ENCODE measurements at regions not wholly inside any gene's neighbourhood (a gene's known extent, or its start where the extent isn't known, plus 50 kb on each side); places are given as distances from the start of the nearest gene placed in this dataset.

DNA sequence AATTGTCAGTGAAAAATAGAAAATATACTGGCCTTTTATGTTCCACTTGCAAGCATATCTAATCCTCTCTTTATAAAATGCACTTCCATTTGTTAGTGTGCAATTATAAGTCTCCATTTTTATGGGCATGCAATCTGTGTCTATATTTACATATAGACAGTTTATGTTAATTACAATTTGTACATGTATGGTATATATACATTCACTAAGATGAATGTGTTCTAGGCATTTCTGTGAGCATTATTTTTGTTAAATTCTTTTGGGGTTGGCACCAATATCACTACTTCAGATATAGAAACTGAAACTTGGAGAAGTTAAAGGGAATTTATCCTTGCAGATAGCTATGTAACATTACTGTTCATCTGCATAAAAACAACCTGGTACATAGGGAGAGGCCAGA is 470.8 kb upstream of the LMO3 start:
- no peak for ATAC-seq
- TF ChIP-seq ARNTL (CRISPR knock-in tag; IDR thresholded peaks at IDR 0.05; ENCODE audit: borderline replicate concordance, low read depth) = no peak
- no peak for TF ChIP-seq RARB (CRISPR knock-in tag; IDR thresholded peaks at IDR 0.05)
- TF ChIP-seq ZNF565 (CRISPR knock-in tag; conservative IDR thresholded peaks at IDR 0.05; ENCODE audit: low read depth) = no peak
- no peak for TF ChIP-seq ZC3H10 (CRISPR knock-in tag; IDR thresholded peaks at IDR 0.05)

DNA sequence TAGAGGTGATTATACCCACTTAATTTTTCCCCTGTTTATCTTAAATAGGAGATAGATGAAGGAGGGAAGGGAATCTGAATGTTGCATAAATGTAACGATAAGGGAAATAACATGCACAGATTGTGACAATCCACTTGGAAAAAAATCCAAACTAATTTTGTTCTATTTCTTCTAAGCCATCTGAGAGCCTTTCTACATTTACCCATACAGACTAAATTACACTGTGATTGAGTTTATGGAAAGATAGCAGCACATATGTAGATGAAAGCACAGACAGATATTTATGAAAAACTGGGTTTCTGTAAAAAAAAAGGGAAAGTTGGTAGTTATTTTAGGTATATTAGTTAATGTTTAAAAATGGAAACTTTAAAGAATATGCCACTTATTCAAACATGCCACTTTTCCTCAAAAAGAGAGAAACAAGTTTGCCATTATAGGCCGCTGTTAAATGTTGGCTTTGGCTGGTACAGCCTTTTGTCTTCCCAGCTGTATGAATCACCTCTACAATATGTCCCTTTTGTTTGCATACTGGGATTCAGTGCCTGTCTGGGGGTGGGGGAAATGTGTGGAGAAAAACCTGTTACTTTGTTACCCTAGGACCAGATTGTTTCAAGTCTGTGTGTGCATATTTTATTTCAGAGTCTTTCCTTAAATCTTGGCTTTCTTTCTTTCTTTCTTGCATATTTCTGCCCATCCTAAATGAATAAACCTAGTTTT is 470.2 kb upstream of the LMO3 start:
- TF ChIP-seq TCF4 (CRISPR knock-in tag; IDR thresholded peaks at IDR 0.05; ENCODE audit: borderline replicate concordance) (no peak), PPARA (CRISPR knock-in tag; IDR thresholded peaks at IDR 0.05; ENCODE audit: borderline replicate concordance) (no peak), ISL1 (CRISPR knock-in tag; IDR thresholded peaks at IDR 0.05) (no peak), CSDC2 (CRISPR knock-in tag; IDR thresholded peaks at IDR 0.05) (no peak), ZNF8 (CRISPR knock-in tag; IDR thresholded peaks at IDR 0.05) (no peak)
- TF ChIP-seq, protein P1, sequence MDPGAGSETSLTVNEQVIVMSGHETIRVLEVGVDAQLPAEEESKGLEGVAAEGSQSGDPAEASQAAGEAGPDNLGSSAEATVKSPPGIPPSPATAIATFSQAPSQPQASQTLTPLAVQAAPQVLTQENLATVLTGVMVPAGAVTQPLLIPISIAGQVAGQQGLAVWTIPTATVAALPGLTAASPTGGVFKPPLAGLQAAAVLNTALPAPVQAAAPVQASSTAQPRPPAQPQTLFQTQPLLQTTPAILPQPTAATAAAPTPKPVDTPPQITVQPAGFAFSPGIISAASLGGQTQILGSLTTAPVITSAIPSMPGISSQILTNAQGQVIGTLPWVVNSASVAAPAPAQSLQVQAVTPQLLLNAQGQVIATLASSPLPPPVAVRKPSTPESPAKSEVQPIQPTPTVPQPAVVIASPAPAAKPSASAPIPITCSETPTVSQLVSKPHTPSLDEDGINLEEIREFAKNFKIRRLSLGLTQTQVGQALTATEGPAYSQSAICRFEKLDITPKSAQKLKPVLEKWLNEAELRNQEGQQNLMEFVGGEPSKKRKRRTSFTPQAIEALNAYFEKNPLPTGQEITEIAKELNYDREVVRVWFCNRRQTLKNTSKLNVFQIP (CRISPR knock-in tag; IDR thresholded peaks at IDR 0.05; ENCODE audit: borderline replicate concordance, low read depth) = no peak
- no peak for ATAC-seq

DNA sequence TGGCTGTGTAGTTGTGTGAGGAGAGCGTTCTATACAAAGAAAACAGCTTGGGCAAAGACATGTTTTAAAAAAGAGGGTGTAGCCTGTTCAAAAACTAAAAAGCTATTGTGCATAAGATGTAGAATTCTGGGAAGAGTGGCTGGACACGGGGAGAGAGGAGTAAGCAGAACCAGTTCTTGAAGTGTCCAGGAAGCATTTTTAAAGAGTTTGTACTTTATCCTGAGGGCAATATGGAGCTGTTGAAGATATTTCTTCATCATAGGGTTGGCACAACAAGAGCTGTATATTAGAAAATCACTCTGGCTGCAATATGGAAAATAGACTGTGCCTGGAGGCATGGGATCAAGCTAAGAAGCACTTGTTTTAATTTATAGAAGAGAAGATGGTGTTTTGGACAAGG is 458.9 kb upstream of the LMO3 start:
- TF ChIP-seq, protein P2, sequence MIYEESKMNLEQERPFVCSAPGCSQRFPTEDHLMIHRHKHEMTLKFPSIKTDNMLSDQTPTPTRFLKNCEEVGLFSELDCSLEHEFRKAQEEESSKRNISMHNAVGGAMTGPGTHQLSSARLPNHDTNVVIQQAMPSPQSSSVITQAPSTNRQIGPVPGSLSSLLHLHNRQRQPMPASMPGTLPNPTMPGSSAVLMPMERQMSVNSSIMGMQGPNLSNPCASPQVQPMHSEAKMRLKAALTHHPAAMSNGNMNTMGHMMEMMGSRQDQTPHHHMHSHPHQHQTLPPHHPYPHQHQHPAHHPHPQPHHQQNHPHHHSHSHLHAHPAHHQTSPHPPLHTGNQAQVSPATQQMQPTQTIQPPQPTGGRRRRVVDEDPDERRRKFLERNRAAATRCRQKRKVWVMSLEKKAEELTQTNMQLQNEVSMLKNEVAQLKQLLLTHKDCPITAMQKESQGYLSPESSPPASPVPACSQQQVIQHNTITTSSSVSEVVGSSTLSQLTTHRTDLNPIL (CRISPR knock-in tag; IDR thresholded peaks at IDR 0.05; ENCODE audit: low read depth) = no peak
- TF ChIP-seq ZFP30 (CRISPR knock-in tag; IDR thresholded peaks at IDR 0.05) = no peak
- no peak for TF ChIP-seq ISL1 (CRISPR knock-in tag; IDR thresholded peaks at IDR 0.05)
- TF ChIP-seq ZNF565 (CRISPR knock-in tag; conservative IDR thresholded peaks at IDR 0.05; ENCODE audit: low read depth) = no peak
- no peak for TF ChIP-seq CSDC2 (CRISPR knock-in tag; IDR thresholded peaks at IDR 0.05)
- TF ChIP-seq, protein P1 (CRISPR knock-in tag; IDR thresholded peaks at IDR 0.05; ENCODE audit: borderline replicate concordance, low read depth) = no peak
- TF ChIP-seq RARB (CRISPR knock-in tag; IDR thresholded peaks at IDR 0.05) = no peak
- TF ChIP-seq TOX (CRISPR knock-in tag; IDR thresholded peaks at IDR 0.05; ENCODE audit: borderline replicate concordance) = no peak
- no peak for TF ChIP-seq OSR1 (CRISPR knock-in tag; IDR thresholded peaks at IDR 0.05)
- no peak for TF ChIP-seq ZC3H10 (CRISPR knock-in tag; IDR thresholded peaks at IDR 0.05)
- no peak for TF ChIP-seq SNAI2 (CRISPR knock-in tag; IDR thresholded peaks at IDR 0.05)
- TF ChIP-seq, protein P3, sequence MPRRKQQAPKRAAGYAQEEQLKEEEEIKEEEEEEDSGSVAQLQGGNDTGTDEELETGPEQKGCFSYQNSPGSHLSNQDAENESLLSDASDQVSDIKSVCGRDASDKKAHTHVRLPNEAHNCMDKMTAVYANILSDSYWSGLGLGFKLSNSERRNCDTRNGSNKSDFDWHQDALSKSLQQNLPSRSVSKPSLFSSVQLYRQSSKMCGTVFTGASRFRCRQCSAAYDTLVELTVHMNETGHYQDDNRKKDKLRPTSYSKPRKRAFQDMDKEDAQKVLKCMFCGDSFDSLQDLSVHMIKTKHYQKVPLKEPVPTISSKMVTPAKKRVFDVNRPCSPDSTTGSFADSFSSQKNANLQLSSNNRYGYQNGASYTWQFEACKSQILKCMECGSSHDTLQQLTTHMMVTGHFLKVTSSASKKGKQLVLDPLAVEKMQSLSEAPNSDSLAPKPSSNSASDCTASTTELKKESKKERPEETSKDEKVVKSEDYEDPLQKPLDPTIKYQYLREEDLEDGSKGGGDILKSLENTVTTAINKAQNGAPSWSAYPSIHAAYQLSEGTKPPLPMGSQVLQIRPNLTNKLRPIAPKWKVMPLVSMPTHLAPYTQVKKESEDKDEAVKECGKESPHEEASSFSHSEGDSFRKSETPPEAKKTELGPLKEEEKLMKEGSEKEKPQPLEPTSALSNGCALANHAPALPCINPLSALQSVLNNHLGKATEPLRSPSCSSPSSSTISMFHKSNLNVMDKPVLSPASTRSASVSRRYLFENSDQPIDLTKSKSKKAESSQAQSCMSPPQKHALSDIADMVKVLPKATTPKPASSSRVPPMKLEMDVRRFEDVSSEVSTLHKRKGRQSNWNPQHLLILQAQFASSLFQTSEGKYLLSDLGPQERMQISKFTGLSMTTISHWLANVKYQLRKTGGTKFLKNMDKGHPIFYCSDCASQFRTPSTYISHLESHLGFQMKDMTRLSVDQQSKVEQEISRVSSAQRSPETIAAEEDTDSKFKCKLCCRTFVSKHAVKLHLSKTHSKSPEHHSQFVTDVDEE (CRISPR knock-in tag; IDR thresholded peaks at IDR 0.05) = no peak
- no peak for TF ChIP-seq PPARA (CRISPR knock-in tag; IDR thresholded peaks at IDR 0.05; ENCODE audit: borderline replicate concordance)
- TF ChIP-seq ESRRG (CRISPR knock-in tag; IDR thresholded peaks at IDR 0.05) = no peak
- TF ChIP-seq GLIS3 (CRISPR knock-in tag; IDR thresholded peaks at IDR 0.05) = no peak
- no peak for TF ChIP-seq TCF4 (CRISPR knock-in tag; IDR thresholded peaks at IDR 0.05; ENCODE audit: borderline replicate concordance)
- no peak for TF ChIP-seq ZFP3 (CRISPR knock-in tag; IDR thresholded peaks at IDR 0.05)
- ATAC-seq = no peak

DNA sequence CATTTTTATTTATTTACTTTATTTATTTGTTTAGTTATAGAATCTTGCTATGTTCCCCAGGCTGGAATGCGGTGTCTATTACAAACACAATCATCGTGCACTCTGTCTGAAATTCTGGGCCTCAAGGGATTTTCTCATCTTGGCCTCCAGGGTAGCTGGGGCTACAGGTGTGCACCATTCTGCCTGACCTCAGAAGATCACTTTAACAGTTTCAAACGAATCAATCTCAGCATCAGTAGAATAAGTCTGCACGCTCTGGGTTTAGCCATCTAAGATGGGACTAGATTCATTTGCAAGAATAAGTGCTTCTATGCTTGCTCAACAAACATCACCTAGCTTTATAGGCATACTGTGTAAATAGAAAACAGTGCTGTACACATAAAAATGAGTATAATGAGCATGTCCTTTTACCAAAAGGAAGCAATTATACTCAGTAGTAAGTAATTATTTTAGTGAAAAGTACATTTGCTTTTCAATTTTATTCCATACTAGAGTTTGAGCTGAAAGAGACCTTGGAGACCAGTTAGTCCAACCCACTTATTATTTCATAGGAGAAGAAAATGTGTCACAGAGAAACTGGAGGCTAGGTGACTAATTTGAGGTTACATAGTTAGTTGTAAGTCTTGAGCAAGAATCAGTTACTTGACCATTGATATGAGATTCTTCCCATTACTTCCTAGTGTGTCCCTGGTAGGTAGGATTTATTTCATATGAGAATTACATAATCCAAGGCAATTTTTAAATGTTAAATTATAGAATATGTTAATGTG is 456.5 kb upstream of the LMO3 start:
- ATAC-seq = no peak
- TF ChIP-seq SNAI2 (CRISPR knock-in tag; IDR thresholded peaks at IDR 0.05) = no peak
- TF ChIP-seq OSR1 (CRISPR knock-in tag; IDR thresholded peaks at IDR 0.05) = no peak
- TF ChIP-seq, protein P2 (CRISPR knock-in tag; IDR thresholded peaks at IDR 0.05; ENCODE audit: low read depth) = no peak
- no peak for TF ChIP-seq ARNTL (CRISPR knock-in tag; IDR thresholded peaks at IDR 0.05; ENCODE audit: borderline replicate concordance, low read depth)
- TF ChIP-seq RARB (CRISPR knock-in tag; IDR thresholded peaks at IDR 0.05) = no peak
- TF ChIP-seq ZC3H10 (CRISPR knock-in tag; IDR thresholded peaks at IDR 0.05) = no peak
- no peak for TF ChIP-seq ZNF565 (CRISPR knock-in tag; conservative IDR thresholded peaks at IDR 0.05; ENCODE audit: low read depth)
- no peak for TF ChIP-seq GLIS3 (CRISPR knock-in tag; IDR thresholded peaks at IDR 0.05)

All from SK-N-SH treated with all-trans-retinoic acid at 6 μM for 48 hours (cell line).